ENCODE measurements at regions not wholly inside any gene's neighbourhood (a gene's known extent, or its start where the extent isn't known, plus 50 kb on each side); places are given as distances from the start of the nearest gene placed in this dataset.

GRCh38 chr2:20150110-20150706, 74.7 kb downstream of the SDC1 start:
- DNase-seq: no peak

GRCh38 chr2:20149703-20150030, 75.3 kb downstream of the SDC1 start:
- DNase-seq: no peak

DNA sequence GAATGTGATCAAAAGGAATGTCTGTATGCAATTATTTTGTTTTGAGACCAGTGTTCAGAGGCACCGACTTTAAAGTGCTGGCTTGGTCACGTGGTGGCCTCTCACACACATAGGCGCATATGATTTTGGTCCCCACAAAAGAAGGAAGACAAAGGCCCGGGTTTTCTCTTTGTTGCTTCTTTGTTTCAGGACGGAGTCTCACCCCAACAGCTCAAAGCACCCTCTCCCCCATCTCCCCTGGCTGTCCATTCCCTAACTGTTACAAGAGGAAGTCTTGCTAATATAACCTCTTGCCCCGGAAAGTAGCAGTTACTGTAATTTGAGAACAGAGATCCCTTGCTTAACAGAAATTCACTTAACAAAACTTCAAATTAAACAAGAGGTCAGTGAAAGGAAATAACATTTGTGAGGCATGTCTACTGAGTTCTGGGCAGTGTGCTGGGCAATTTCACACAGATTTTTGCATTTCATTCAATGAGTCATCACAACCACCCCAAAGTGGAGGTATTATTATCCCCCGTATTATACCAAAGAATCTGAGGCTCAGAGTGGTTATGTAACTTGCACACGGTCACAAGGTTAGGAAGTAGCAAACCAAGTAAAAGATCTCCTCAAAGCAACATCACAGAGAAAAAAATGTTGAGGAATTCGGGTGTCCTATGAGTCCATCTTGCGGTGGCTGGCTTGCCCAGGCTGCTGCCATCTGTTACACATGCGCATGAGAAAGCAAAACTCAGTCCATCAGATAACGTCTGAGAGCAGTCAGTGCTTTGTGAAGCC, 75.8 kb downstream of the SDC1 start:
- DNase-seq: no peak

DNA sequence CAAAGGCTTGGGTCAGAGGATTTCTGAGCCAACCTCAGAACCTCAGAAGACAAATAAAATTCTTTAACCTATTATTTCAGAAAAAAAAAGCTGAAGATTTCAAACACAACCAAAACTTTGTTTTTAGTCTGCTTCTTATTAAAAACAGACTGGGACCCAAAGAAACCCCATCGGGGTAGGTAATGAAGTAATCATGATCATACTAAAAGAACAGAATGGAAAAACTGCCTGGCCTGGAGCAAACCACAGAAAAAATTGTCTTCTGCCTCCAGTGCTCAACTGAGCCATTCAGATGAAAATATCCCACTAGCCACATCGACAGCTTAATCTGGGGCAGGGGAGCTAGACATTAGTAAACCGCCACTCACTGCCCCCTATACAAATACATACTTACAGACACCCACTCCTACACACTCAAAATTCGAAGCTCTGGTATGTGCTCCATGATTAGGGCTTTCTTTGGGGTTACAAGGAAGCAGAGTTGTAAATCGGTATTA, 76.5 kb downstream of the SDC1 start:
- no peak for DNase-seq

DNA sequence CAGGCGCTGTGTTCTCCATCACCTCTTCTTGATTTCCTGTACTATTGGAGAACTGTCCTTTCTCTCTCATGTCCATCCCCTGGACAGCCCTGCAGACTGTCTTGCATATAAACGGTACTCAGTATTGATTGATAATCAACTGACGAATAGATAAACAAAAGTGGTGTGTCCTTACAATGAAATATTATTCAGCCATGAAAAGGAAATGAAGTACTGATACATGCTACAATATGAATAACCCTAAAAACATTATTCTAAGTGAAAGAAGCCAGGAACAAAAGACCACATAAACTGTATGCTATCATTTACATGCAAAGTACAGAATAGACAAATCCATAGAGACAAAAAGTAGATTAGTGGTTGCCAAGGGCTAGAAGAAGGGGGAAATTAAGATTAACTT, 77.6 kb downstream of the SDC1 start:
- no peak for DNase-seq

GRCh38 chr2:20146401-20146800, 78.5 kb downstream of the SDC1 start:
- peak; percentile 54 for DNase-seq

GRCh38 chr2:20145497-20146193, 79.3 kb downstream of the SDC1 start:
- peak; percentile 56 for DNase-seq

- peak; percentile 82 for DNase-seq
These were observed 80.1 kb downstream of the SDC1 start for GRCh38 chr2:20144861-20145260.

DNA sequence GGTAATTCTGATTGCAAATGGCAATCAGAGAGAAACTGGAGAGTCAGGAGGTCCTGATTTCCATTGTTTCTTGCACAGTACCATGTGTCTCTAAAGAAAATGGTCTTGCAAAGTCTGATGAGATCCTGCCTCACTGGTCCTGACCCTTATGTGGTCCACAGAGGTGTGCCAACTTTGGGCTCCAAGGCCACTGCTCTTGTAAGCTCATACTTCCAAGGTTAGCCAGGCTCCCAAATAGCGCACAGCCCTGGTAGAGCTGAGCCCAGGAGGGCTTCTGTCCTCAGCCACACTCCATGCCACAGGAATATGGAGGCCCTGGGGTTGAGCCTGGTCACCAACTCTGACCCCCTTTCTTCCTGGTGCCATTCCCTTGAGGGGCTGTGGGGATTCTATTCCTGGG, 80.7 kb downstream of the SDC1 start:
- no peak for DNase-seq

DNA sequence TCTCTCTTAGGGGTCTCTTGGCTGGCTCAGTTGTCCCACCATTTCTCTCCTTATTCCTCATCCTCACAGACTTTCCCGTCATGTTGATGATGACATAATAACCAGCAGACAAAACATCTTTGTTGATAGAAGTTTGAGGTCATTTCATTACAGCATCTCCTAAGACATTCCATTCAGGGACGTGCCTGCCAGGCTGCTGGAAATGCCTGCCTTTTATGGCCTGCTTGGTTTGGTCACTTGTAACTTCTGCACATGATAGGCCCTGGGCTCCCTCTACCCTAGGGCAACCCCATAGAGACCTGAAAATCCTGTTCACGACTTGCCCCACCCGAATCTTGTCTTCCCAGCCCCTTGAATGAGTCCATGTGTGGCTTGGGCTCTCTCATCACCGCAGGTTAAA, 81.7 kb downstream of the SDC1 start:
- DNase-seq: no peak

DNA sequence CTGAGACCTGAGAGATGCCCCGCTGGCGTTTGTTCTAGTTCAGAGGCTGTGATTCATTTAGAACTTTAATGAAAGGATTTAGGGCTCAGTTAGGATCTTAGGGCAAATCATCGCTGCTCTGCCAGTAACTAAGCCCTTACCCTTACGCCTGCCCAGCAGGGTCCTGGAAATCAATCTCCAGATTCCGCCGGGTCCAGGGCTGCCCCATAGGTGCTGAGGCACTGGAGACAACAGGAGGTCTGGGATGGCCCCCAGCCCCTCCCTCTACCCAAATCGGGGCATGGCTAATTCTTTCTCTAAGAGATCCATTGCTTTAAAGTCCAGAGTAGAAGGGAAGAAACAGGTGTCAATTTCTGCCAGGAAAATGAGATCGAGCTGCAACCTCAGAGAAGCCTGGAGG, 83.1 kb downstream of the SDC1 start:
- no peak for DNase-seq

GRCh38 chr2:20141056-20141762, 83.7 kb downstream of the SDC1 start:
- DNase-seq: no peak

GRCh38 chr2:20140321-20141055, 84.4 kb downstream of the SDC1 start:
- no peak for DNase-seq

DNA sequence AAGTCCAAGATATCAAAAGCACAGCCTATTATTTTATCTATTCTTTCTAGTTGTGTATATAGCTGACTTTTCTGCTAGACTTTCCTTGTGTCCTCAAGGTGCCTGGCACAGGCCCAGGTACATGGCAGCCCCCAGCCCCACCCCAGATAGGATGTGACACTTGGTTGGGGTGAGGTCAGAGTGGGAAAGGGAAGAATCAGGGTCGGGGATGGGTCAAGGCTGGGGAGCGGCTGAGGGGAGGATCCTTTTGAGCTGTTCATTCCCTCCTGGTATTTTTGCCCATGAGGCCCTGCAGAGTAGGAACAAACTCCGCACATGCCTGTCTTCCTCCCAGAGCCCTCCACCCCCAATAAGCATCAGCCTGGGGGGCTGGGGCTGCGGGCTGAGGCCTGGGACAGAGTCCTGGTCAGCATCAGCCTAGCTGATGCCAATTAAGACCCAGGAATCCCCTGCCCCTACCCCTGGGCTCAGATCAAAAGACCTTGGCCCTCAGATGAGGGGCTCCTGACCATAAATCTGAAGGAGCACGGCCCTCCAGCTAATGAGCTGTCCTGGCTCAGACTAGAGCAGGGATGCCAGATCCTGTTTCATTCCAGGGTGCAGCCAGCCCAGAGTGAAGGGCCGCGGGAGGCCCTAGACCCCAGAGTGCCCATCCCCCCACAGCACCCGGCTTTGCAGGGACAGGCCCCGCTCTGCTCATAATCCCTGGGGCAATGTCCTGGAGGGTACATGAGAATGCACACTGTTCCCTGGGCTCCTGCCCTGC, 85.3 kb downstream of the SDC1 start:
- DNase-seq: no peak

GRCh38 chr2:20138696-20139095, 86.2 kb downstream of the SDC1 start:
- no peak for DNase-seq

DNA sequence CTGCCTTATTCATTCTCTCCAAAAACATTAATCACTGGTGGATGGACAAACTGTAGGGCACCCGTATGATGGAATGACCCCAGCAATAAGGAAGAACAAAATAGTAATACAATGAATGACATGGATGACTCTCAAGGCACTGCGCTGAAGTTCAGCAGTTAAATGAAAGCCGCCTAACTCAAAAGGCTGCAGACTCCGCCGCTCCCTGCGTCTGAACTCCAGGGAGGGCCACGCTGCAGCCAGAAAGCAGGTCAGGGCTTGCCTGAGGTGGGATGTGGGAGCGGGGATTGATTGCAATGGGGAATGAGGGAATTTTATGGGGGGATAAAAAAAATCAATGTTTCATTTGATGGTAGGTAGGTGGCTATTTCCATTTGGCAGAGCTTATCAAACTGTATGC, 86.5 kb upstream of the LAPTM4A start:
- DNase-seq: no peak

DNA sequence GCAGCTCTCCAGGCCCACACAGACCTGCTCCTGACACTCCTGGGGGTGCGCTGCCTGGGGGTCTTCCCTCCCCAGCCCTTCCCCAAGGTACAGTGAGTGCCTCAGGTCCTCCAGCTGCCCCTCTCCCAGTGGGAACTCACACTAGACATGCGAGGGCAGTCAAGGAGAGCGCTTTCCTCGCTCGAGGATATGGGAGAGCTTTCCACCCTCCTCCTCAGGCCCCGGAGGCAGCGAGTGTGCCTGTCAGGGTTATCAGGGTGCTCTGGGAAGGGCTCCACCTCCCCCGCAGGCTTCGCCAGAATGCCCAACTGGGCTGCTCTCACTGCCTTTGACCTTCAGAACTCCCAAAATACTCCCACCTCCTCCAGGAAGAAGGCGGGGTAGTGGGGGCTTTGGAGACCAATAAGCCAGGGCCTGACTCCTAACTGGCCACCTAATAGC, 85.7 kb upstream of the LAPTM4A start:
- no peak for DNase-seq

GRCh38 chr2:20136149-20136548, 84.7 kb upstream of the LAPTM4A start:
- DNase-seq: no peak

- DNase-seq: peak; percentile 88
These were observed 84.2 kb upstream of the LAPTM4A start for GRCh38 chr2:20135631-20136050.

GRCh38 chr2:20132990-20133535, 81.6 kb upstream of the LAPTM4A start:
- DNase-seq: no peak

DNA sequence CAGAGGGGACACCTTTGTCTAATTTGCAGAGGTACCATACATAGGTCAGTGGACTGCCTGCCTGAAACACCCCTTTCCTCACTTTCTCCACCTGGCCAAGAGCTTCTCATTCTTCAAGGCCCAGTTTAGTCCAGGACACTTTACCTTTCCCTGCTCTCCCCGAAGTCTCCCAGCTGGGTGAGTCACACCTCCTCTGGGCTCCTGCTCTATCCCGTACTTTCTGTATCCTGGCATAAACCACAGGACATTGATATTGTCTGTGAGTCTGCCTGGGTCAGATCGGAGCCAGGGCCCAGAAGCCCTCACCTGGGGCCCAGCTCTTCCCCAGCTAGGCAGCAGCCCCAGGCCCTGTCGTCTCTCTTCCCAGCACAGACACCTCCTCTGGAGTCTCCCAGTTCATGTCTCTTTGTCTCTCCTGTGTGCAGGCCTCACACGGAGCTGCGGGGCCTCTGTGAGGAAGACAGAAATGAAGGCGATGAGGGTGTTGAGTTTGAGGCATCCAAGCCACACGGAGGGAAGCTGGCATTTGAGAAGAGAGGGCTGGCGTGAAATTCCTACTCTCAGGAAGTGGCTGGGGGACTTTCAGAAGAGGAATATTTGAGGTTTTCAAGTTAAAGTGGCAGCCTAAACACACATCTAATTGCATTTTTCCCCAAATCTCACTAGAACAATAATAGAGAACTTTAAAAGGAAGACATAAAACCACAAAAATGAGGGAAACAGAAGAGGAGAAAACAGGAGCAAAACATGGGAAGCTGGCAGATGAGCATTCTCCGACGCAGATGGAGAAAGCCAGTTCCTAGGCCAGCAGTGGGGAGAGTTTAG, 79.6 kb upstream of the LAPTM4A start:
- DNase-seq: no peak
